Bronchial epithelial cell (primary cell): ENCODE measurements at regions not wholly inside any gene's neighbourhood (a gene's known extent, or its start where the extent isn't known, plus 50 kb on each side); places are given as distances from the start of the nearest gene placed in this dataset.
A peak's percentile ranks its signal among the peaks of the same experiment; 100 is the strongest.
"Not testable (repeated sequence)": the region's sequence is repeated elsewhere in the genome, so short reads cannot be mapped to it uniquely, and the experiment has no call there.

Experiments
- DNase-seq: peaks from one replicate; pipeline ENCODE4 v3.0.0-alpha.2; 2010; ENCODE audit warnings: low read depth
- FAIRE-seq: peaks from 2 replicates; lab custom pipeline; 2011; peaks lifted over from hg19 to GRCh38; lab: Jason Lieb, UNC
- H3K27me3 ChIP-seq: 2 replicates; pipeline ENCODE4 v1.5.1; 2011; ENCODE audit warnings: low read length; ENCODE audit not compliant: control insufficient read depth, insufficient read depth
- H3K36me3 ChIP-seq: 2 replicates; pipeline ENCODE4 v1.5.1; 2011; ENCODE audit warnings: low read length; ENCODE audit not compliant: control insufficient read depth, insufficient read depth
- H3K4me3 ChIP-seq: 2 replicates; pipeline ENCODE4 v1.5.1; 2011; ENCODE audit warnings: mild to moderate bottlenecking, low read depth, low read length, control low read depth
- TF ChIP-seq, protein P1 (sequence below): IDR thresholded peaks from 2 replicates; pipeline ENCODE4 v1.5.1; 2011; ENCODE audit warnings: mild to moderate bottlenecking, moderate library complexity, low read length, control low read depth, inconsistent platforms; ENCODE audit not compliant: insufficient read depth, severe bottlenecking

DNA sequence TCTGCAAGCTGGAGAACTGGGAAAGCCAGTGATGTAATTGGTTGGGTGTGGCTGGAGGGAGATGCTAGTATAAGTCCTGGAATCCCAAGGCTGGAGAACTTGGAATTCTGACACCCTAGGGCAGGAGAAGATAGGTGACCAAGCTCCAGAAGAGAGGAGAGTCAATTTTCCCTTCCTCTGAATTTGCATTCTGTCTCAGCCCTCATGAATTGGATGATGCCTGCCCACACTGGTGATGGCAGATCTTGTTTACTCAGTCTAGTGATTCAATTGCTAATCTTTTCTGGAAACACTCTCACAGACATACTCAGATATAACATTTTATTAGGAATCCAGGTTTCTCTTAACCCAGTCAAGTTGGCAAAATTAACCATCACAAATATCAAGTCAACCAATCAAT lies 287.2 kb downstream of the RDH14 start:
- H3K4me3 ChIP-seq = no peak overlapping the region
- H3K36me3 ChIP-seq = no peaks in the 10 kb centered on the region
- peak; percentile 64 for DNase-seq
- H3K27me3 ChIP-seq = no peaks in the 10 kb centered on the region
- TF ChIP-seq, protein P1, sequence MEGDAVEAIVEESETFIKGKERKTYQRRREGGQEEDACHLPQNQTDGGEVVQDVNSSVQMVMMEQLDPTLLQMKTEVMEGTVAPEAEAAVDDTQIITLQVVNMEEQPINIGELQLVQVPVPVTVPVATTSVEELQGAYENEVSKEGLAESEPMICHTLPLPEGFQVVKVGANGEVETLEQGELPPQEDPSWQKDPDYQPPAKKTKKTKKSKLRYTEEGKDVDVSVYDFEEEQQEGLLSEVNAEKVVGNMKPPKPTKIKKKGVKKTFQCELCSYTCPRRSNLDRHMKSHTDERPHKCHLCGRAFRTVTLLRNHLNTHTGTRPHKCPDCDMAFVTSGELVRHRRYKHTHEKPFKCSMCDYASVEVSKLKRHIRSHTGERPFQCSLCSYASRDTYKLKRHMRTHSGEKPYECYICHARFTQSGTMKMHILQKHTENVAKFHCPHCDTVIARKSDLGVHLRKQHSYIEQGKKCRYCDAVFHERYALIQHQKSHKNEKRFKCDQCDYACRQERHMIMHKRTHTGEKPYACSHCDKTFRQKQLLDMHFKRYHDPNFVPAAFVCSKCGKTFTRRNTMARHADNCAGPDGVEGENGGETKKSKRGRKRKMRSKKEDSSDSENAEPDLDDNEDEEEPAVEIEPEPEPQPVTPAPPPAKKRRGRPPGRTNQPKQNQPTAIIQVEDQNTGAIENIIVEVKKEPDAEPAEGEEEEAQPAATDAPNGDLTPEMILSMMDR = no peak
- no peak for FAIRE-seq

DNA sequence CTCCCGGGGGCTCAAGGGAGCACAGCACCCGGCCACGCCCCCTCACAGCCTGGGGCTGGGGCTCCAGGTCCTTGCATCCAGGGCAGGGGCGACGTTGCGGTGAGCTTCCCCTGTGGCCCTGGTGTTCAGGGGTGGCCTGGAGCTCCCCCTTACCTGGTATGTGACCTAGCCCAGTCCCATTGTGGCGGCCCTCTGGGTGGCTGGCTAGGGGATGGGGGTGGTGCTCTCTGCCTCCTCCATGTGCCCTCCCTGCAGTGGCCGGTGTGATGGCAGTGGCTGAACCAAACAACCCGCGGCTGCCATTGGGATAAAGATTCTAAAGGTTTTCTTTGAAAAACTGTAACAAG lies 288.3 kb downstream of the RDH14 start:
- DNase-seq (no peak), FAIRE-seq (no peak)
- TF ChIP-seq, protein P1 = no peak
- Histone ChIP-seq H3K4me3 (no peak overlapping the region), H3K27me3 (no peaks in the 10 kb centered on the region), H3K36me3 (no peaks in the 10 kb centered on the region)

DNA sequence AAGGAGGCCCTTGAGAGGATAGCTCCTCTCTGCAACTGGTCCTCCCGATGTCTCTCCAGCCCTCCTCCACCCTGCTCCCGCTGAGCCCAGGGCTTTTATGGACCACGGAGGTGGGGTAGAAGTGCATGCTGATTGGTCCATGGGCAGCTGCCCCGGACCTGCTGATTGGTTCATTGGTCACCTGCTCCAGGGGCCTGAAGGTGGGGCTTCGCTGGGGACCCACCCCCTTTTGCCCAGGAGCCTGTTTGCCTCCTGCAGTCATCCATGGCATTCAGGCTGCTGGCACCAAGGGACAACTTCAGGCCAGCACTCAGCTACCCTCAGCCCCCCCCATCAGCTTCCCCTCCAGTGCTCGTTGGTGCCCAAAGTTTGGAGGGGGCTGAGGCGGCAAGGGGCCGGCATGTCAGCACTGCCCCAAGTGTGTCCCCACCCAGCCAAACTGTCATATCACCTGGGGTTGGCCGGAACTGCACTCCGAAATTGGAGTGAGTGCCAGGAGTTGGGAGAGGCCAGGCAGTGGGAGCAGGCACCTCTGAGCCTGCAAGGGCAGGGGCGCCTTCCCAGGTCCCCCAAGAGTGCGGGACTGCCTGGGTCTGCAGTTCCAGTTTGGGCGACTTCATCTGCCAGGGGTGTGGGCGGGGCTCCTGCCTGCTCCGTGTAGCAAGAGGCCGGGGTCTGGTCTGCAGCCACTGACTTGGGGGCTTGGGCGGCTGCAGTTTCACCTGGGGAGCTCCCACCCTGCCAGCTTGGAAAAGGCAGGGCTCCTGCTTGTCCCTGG lies 288.9 kb downstream of the RDH14 start:
- TF ChIP-seq, protein P1 = no peak
- H3K36me3 ChIP-seq = no peaks in the 10 kb centered on the region
- DNase-seq = no peak
- FAIRE-seq = no peak
- no peak overlapping the region for H3K4me3 ChIP-seq
- no peaks in the 10 kb centered on the region for H3K27me3 ChIP-seq

DNA sequence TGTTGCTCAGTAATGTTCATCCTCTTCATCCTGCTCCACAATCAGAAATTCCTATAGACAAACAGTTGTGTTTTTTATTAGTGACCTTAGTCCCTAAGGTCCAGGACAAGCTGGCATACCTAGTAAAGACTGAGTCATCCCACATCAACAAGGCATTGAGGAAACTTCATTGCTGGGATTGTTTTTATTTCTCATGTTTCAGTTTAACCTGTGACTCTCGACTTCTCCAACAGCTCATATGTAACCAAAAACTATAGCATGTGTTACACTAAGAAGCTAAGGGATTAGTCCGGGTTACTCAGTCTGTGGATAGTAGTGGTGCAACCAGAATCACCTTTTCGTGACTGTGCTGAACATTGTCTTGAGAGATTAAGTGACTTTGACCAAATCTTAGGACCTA lies 292.1 kb downstream of the RDH14 start:
- FAIRE-seq (peak; percentile 32), DNase-seq (peak; percentile 73)
- TF ChIP-seq, protein P1 = no peak
- Histone ChIP-seq H3K27me3 (no peaks in the 10 kb centered on the region), H3K4me3 (no peak overlapping the region), H3K36me3 (no peaks in the 10 kb centered on the region)

DNA sequence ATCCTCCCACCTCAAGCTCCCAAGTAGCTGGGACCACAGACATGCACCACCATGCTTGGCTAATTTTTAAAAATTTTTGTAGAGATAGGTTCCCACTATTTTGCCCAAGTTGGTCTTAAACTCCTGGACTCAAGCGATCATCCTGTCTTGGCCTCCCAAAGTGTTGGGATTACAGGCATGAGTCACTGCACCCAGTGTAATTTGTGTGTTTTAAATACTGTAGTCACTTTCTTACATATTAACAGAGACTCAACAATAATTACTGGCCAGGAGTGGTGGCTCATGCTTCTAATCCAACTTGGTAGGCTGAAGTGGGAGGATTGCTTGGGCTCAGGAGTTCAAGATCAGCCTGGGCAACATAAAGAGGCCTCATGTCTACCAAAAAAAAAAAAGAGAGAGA lies 293.0 kb downstream of the RDH14 start:
- Histone ChIP-seq H3K4me3 (no peak overlapping the region), H3K36me3 (no peaks in the 10 kb centered on the region), H3K27me3 (no peaks in the 10 kb centered on the region)
- no peak for DNase-seq
- FAIRE-seq = no peak
- TF ChIP-seq, protein P1 = no peak

DNA sequence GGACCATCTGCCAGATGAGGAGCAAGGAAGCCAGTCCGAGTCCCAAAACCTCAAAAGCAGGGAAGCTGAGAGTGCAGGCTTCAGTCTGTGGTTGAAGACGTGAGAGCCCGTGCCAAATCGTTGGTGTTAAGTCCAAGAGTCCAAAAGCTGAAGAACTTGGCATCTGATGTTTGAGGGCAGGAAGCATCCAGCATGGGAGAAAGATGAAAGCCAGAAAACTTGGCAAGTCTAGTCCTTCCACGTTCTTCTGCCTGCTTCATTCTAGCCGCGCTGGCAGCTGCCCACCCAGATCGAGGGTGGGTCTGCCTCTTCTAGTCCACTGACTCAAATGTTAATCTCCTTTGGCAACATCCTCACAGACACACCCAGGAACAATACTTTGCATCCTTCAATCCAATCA lies 293.8 kb downstream of the RDH14 start:
- not testable (repeated sequence) for H3K36me3 ChIP-seq, FAIRE-seq, H3K27me3 ChIP-seq, H3K4me3 ChIP-seq, DNase-seq
